NT2/D1 (cell line): ENCODE measurements at regions not wholly inside any gene's neighbourhood (a gene's known extent, or its start where the extent isn't known, plus 50 kb on each side); places are given as distances from the start of the nearest gene placed in this dataset.

Experiments used
- YY1 ChIP-seq: IDR thresholded peaks from 2 replicates; pipeline ENCODE4 v1.6.1; 2011; ENCODE audit not compliant: insufficient read length, insufficient read depth
- ZNF274 ChIP-seq: IDR thresholded peaks from 2 replicates; pipeline ENCODE4 v1.6.1; 2011; ENCODE audit warnings: mild to moderate bottlenecking, low read depth, low read length

GRCh38 chrX:42497356-42497755, 280.6 kb downstream of the PPP1R2C start:
- TF ChIP-seq ZNF274 (no peak), YY1 (no peak)
